ENCODE measurements at regions not wholly inside any gene's neighbourhood (a gene's known extent, or its start where the extent isn't known, plus 50 kb on each side); places are given as distances from the start of the nearest gene placed in this dataset.

GRCh38 chr6:4592026-4592425, 184.2 kb upstream of the CDYL start:
- no peak for TF ChIP-seq CTCF (IDR thresholded peaks at IDR 0.05 in 8 of 11, conservative IDR thresholded peaks at IDR 0.05 in 3 of 11)
- TF ChIP-seq POLR2A (IDR thresholded peaks at IDR 0.05) = no peak

Data from spleen (tissue), 7 donors.